Right atrium auricular region (tissue), 2 donors: ENCODE measurements at regions not wholly inside any gene's neighbourhood (a gene's known extent, or its start where the extent isn't known, plus 50 kb on each side); places are given as distances from the start of the nearest gene placed in this dataset.

Source experiments
- DNase-seq: peaks from one replicate; pipeline ENCODE4 v3.0.0-alpha.2; 2019; ENCODE audit warnings: low spot score
- H3K27ac ChIP-seq, 2 donors: fragments of 200-600 bp; sonication (generic); 1 replicate in 1 of 2; 2 replicates in 1 of 2; pipeline ENCODE4 v1.5.1; 2016 to 2019
- H3K27me3 ChIP-seq, 2 donors: fragments of 200-600 bp; sonication (generic); one replicate each; pipeline versions ENCODE4 v1.5.1 to v1.6.0; 2017 to 2019
- H3K36me3 ChIP-seq: fragments of 200-600 bp; sonication (generic); one replicate; pipeline ENCODE4 v1.5.1; 2016
- H3K4me1 ChIP-seq, 2 donors: fragments of 200-600 bp; sonication (generic); one replicate each; pipeline versions ENCODE4 v1.5.1 to v1.6.0; 2017 to 2019
- H3K4me3 ChIP-seq, 2 donors: fragments of 200-600 bp; sonication (generic); 1 replicate in 1 of 2; 2 replicates in 1 of 2; pipeline ENCODE4 v1.5.1; 2017 to 2019; ENCODE audit warnings: mild to moderate bottlenecking in 1 of 2, moderate library complexity in 1 of 2
- H3K9me3 ChIP-seq, 2 donors: fragments of 200-600 bp; sonication (generic); one replicate each; pipeline ENCODE4 v1.5.1; 2019
- TF ChIP-seq, protein P1 (sequence below), 2 donors: fragments of 200-600 bp; sonication (generic); IDR thresholded peaks; one replicate each; pipeline ENCODE4 v1.5.1; 2019; ENCODE audit warnings: antibody characterized with exemption in 2 of 2

DNA sequence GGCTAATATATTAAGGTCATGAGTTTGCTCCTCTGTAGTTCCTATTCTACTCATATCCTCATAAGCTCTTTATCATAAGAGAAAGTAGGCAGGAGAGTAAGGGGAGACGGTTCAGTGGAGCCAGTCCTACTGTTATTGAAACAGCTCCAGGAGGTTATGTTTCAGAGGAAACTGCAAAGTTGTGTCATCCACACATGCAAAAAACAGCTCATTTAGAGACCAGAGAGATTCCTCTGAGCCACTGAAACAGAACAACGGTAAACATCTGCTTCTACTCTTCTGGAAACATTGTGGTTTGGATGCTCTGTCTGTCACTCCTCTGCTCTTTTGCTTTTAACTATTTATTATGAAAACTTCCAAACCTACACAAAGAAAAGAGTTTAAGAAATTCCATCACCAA, 66.3 kb upstream of the PPP2R5A start:
- H3K27ac ChIP-seq = no peak overlapping the region
- H3K36me3 ChIP-seq = no peaks in the 10 kb centered on the region
- H3K4me3 ChIP-seq = no peak overlapping the region
- peaks cover 0 to 15% of the 10 kb centered on the region in 2 donors for H3K4me1 ChIP-seq
- no peaks in the 10 kb centered on the region for H3K27me3 ChIP-seq
- H3K9me3 ChIP-seq = no peaks in the 10 kb centered on the region
- TF ChIP-seq, protein P1, sequence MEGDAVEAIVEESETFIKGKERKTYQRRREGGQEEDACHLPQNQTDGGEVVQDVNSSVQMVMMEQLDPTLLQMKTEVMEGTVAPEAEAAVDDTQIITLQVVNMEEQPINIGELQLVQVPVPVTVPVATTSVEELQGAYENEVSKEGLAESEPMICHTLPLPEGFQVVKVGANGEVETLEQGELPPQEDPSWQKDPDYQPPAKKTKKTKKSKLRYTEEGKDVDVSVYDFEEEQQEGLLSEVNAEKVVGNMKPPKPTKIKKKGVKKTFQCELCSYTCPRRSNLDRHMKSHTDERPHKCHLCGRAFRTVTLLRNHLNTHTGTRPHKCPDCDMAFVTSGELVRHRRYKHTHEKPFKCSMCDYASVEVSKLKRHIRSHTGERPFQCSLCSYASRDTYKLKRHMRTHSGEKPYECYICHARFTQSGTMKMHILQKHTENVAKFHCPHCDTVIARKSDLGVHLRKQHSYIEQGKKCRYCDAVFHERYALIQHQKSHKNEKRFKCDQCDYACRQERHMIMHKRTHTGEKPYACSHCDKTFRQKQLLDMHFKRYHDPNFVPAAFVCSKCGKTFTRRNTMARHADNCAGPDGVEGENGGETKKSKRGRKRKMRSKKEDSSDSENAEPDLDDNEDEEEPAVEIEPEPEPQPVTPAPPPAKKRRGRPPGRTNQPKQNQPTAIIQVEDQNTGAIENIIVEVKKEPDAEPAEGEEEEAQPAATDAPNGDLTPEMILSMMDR (IDR thresholded peaks at IDR 0.05) = no peak
- no peak for DNase-seq

DNA sequence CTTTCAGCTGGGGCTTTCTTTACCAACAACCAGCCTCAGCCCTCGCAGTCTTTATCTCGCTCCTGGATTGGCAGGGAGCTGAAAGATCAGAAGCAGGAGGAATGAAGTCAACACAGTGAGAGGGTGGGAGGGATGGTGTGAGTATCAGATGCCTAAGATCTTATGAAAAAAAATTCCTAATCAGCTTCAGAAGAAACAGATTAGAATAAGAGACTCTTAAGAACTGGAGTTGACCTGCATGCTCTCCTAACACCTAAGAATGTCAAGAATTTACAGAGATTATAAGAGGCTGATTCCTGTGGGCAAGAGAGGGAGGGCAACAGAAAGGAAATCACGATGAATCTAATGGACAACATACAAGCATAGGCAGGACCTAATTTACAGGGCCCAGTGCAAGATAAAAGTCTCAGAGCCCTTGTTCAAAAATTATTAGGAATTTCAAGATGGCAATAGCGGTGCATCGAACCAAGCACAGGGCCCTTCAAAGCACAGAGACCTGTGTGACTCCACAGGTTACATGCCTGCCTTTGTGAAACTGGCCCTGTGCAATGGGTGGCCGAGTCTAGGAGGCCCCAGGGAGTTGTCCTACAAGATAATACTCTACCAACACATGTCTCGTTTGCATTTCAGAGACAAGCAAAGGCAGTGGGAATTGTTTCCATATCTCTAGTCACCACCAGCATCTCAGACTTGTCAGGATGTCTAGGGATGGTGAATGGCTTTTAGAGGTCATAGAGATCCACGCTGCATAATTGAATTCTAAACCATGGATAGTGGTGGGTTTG, 65.3 kb upstream of the PPP2R5A start:
- Histone ChIP-seq H3K4me3 (no peak overlapping the region), H3K4me1 (peaks cover 0 to 15% of the 10 kb centered on the region in 2 donors), H3K9me3 (no peaks in the 10 kb centered on the region), H3K27ac (no peak overlapping the region), H3K36me3 (no peaks in the 10 kb centered on the region), H3K27me3 (no peaks in the 10 kb centered on the region)
- TF ChIP-seq, protein P1 (IDR thresholded peaks at IDR 0.05) = no peak
- DNase-seq = no peak

DNA sequence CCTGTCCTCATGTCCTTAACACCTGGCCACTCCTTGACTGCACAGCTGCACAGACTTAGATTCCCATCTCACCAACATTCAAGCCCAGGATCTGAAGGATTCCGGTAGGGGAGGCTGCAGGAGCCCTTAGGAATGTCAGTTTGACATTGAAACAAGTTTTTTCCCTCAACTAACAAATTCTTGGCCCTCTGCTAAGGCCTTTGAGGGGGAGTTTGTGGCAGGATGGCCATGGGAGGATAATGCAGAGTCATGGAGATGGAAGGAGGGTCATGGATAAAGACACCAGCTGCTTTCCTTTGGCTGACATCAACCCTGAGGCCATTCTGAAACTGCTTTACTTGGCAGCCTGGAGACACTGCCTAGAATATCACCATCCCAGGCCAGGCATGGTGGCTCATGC, 63.4 kb upstream of the PPP2R5A start:
- no peaks in the 10 kb centered on the region for H3K36me3 ChIP-seq
- H3K4me1 ChIP-seq = peaks cover 0 to 28% of the 10 kb centered on the region in 2 donors
- H3K27me3 ChIP-seq = no peaks in the 10 kb centered on the region
- H3K4me3 ChIP-seq = no peak overlapping the region
- DNase-seq = no peak
- TF ChIP-seq, protein P1 (IDR thresholded peaks at IDR 0.05) = no peak
- no peak overlapping the region for H3K27ac ChIP-seq
- H3K9me3 ChIP-seq = no peaks in the 10 kb centered on the region

DNA sequence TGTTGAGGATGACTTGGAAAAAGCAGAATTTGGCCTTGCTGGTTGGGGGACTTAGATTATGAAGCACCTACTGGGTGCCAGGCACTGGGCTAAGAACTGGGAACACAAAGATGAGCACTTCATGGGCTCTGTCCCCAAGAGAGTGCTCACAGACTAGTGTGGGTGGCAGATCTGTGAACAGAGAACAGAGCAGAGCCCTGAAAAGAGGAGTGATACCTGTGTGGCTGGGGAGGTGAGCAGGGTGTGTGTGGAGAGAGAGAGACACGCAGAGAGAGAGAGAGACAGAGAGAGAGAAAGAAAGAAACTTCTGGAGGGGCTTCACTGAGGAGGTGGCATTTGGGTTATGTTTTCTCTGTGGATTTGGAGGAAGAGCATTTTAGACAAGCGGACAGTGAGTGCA, 61.1 kb upstream of the PPP2R5A start:
- H3K4me1 ChIP-seq = peaks cover 0 to 21% of the 10 kb centered on the region in 2 donors
- no peaks in the 10 kb centered on the region for H3K36me3 ChIP-seq
- H3K4me3 ChIP-seq = no peak overlapping the region
- H3K27ac ChIP-seq = no peak overlapping the region
- no peaks in the 10 kb centered on the region for H3K9me3 ChIP-seq
- H3K27me3 ChIP-seq = no peaks in the 10 kb centered on the region
- no peak for DNase-seq
- TF ChIP-seq, protein P1 (IDR thresholded peaks at IDR 0.05) = no peak

DNA sequence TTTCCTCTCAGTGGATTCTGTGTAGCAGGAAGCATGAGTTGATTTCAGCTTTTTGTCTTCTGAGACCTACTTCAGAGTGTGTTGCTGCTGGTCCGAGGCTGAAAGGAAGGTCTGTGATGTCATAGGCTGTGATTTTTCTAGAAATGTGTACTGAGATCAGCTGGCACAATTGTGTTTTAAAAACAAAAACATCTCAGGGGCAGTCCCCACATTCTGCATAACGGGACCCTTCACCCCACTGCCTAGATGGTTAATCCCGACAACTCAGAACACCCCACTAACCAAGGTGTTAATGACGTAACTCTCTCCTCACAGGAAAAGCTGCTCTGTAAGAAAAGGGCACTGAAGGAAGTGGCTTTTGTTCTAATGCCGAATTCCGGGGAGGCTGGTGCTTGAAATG, 59.8 kb upstream of the PPP2R5A start:
- DNase-seq = no peak
- TF ChIP-seq, protein P1 (IDR thresholded peaks at IDR 0.05) = no peak
- H3K36me3 ChIP-seq = no peaks in the 10 kb centered on the region
- H3K9me3 ChIP-seq = no peaks in the 10 kb centered on the region
- H3K4me1 ChIP-seq = peaks cover 0 to 13% of the 10 kb centered on the region in 2 donors
- H3K27me3 ChIP-seq = no peaks in the 10 kb centered on the region
- H3K4me3 ChIP-seq = no peak overlapping the region
- no peak overlapping the region for H3K27ac ChIP-seq

DNA sequence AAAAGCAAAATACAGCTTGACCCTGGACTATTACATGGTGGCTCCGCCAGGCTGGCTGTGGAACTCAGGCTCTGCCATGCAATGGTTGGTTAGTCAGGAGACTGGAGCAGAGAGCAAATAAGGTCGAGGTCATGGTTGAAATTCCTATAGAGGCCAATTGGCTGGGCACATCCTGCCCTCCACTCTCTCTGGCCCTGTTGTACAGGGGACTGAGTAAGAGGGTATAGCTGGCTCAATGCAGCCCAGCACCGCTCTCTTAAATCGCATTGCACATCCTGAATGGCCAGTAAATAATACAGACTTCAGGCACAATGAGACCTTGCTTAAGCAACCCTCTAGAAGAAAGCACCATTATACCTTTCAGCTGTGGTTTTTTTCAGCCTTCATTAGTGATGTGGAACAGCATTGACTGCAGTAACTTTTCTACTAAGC, 59.3 kb upstream of the PPP2R5A start:
- H3K27ac ChIP-seq = peak overlapping the region in 1 of 2 donors; percentile 2
- no peak for DNase-seq
- TF ChIP-seq, protein P1 (IDR thresholded peaks at IDR 0.05) = no peak

More for the DNA sequence above, 59.3 kb upstream of the PPP2R5A start:
- H3K9me3 ChIP-seq = no peaks in the 10 kb centered on the region
- no peaks in the 10 kb centered on the region for H3K27me3 ChIP-seq
- no peak overlapping the region for H3K4me3 ChIP-seq
- H3K36me3 ChIP-seq = no peaks in the 10 kb centered on the region
- H3K4me1 ChIP-seq = peaks cover 0 to 13% of the 10 kb centered on the region in 2 donors
